ENCODE measurements at regions not wholly inside any gene's neighbourhood (a gene's known extent, or its start where the extent isn't known, plus 50 kb on each side); places are given as distances from the start of the nearest gene placed in this dataset.

- no peak overlapping the region for H3K4me3 ChIP-seq
- no peak for ATAC-seq
- no peaks in the 10 kb centered on the region for H3K9me3 ChIP-seq
- no peaks in the 10 kb centered on the region for H3K36me3 ChIP-seq
- H3K27me3 ChIP-seq = peaks cover 20% of the 10 kb centered on the region
- 27% methylated on average over 9 of the region's 42 CpGs; no CpG with 5 or more reads in 1 of the 2 donors for WGBS, 2 donors (ENCODE audit: low coverage in 1 of 2)
- no peak overlapping the region for H3K27ac ChIP-seq
- peak in 2 of 4 experiments; percentile 34 to 61 for TF ChIP-seq CTCF (IDR thresholded peaks at IDR 0.05)
- no peak for TF ChIP-seq POLR2A (IDR thresholded peaks at IDR 0.05)
- H3K4me1 ChIP-seq = no peaks in the 10 kb centered on the region
These were observed 464.5 kb downstream of the ICE1 start for GRCh38 chr5:5886812-5887486.

GRCh38 chr5:5886353-5886752 lies 463.9 kb downstream of the ICE1 start:
- Histone ChIP-seq H3K4me1 (no peaks in the 10 kb centered on the region), H3K27ac (no peak overlapping the region), H3K4me3 (no peak overlapping the region), H3K9me3 (no peaks in the 10 kb centered on the region), H3K27me3 (peaks cover 20% of the 10 kb centered on the region), H3K36me3 (no peaks in the 10 kb centered on the region)
- ATAC-seq = no peak
- WGBS, 2 donors (ENCODE audit: low coverage in 1 of 2) = 68% methylated on average over 6 of the region's 20 CpGs; no CpG with 5 or more reads in 1 of the 2 donors
- TF ChIP-seq CTCF (IDR thresholded peaks at IDR 0.05) (no peak), POLR2A (IDR thresholded peaks at IDR 0.05) (no peak), POLR2AphosphoS5 (IDR thresholded peaks at IDR 0.05) (no peak), EP300 (IDR thresholded peaks at IDR 0.05) (no peak)

- H3K9me3 ChIP-seq = no peaks in the 10 kb centered on the region
- TF ChIP-seq CTCF (IDR thresholded peaks at IDR 0.05) (no peak), POLR2A (IDR thresholded peaks at IDR 0.05) (no peak), EP300 (IDR thresholded peaks at IDR 0.05) (no peak), POLR2AphosphoS5 (IDR thresholded peaks at IDR 0.05) (no peak)
These were observed 463.3 kb downstream of the ICE1 start for GRCh38 chr5:5885782-5886181.

GRCh38 chr5:5884593-5884992 lies 462.1 kb downstream of the ICE1 start:
- Histone ChIP-seq H3K27me3 (peaks cover 20% of the 10 kb centered on the region), H3K9me3 (no peaks in the 10 kb centered on the region), H3K4me3 (no peak overlapping the region), H3K36me3 (no peaks in the 10 kb centered on the region), H3K27ac (no peak overlapping the region), H3K4me1 (no peaks in the 10 kb centered on the region)
- TF ChIP-seq POLR2A (IDR thresholded peaks at IDR 0.05) (no peak), EP300 (IDR thresholded peaks at IDR 0.05) (no peak), CTCF (IDR thresholded peaks at IDR 0.05) (no peak)
- no peak for ATAC-seq
- 93% methylated on average over 5 of the region's 5 CpGs; no CpG with 5 or more reads in 1 of the 2 donors for WGBS, 2 donors (ENCODE audit: low coverage in 1 of 2)

More at GRCh38 chr5:5885782-5886181, 463.3 kb downstream of the ICE1 start:
- Histone ChIP-seq H3K4me3 (no peak overlapping the region), H3K36me3 (no peaks in the 10 kb centered on the region), H3K27ac (no peak overlapping the region), H3K27me3 (peaks cover 20% of the 10 kb centered on the region), H3K4me1 (no peaks in the 10 kb centered on the region)
- no peak for ATAC-seq
- 81% methylated on average over 3 of the region's 8 CpGs; no CpG with 5 or more reads in 1 of the 2 donors for WGBS, 2 donors (ENCODE audit: low coverage in 1 of 2)

- no peaks in the 10 kb centered on the region for H3K9me3 ChIP-seq
- H3K27ac ChIP-seq = no peak overlapping the region
- no peaks in the 10 kb centered on the region for H3K4me1 ChIP-seq
- peaks cover 20% of the 10 kb centered on the region for H3K27me3 ChIP-seq
- H3K4me3 ChIP-seq = no peak overlapping the region
- WGBS, 2 donors (ENCODE audit: low coverage in 1 of 2) = 67% methylated on average over 2 of the region's 5 CpGs; no CpG with 5 or more reads in 1 of the 2 donors
- ATAC-seq = no peak
- no peaks in the 10 kb centered on the region for H3K36me3 ChIP-seq
- no peak for TF ChIP-seq EP300 (IDR thresholded peaks at IDR 0.05)
- no peak for TF ChIP-seq POLR2AphosphoS5 (IDR thresholded peaks at IDR 0.05)
- no peak for TF ChIP-seq CTCF (IDR thresholded peaks at IDR 0.05)
- no peak for TF ChIP-seq POLR2A (IDR thresholded peaks at IDR 0.05)
These were observed 461.1 kb downstream of the ICE1 start for GRCh38 chr5:5883562-5883961.

All from gastroesophageal sphincter (tissue), 4 donors.